CD4-positive, alpha-beta memory T cell (primary cell): ENCODE measurements at regions not wholly inside any gene's neighbourhood (a gene's known extent, or its start where the extent isn't known, plus 50 kb on each side); places are given as distances from the start of the nearest gene placed in this dataset.
"Not testable (repeated sequence)": the region's sequence is repeated elsewhere in the genome, so short reads cannot be mapped to it uniquely, and the experiment has no call there.

Experiments used
- CTCF ChIA-PET: fragments of 350-600 bp; sonication (Branson Sonifier 250); formaldehyde crosslinking; loops from one replicate; lab custom pipeline; 2021; ENCODE audit warnings: inconsistent platforms; ENCODE audit not compliant: partially characterized antibody; lab: Charles Lee
- POLR2A ChIA-PET: fragments of 350-600 bp; sonication (Branson Sonifier 250); formaldehyde crosslinking; loops from one replicate; lab custom pipeline; 2021; ENCODE audit not compliant: partially characterized antibody; lab: Charles Lee
- DNase-seq, 5 donors: peaks; one replicate each; pipeline versions ENCODE4 v3.0.0 to v3.0.0-alpha.2; 2020 to 2022; ENCODE audit warnings: mixed read lengths in 1 of 5
- H3K27ac ChIP-seq: one replicate; pipeline ENCODE4 v1.7.0; 2013; ENCODE audit warnings: low read depth, low read length
- H3K27me3 ChIP-seq: 2 replicates; pipeline ENCODE4 v1.7.0; 2013; ENCODE audit warnings: mild to moderate bottlenecking, low read length, moderate library complexity; ENCODE audit not compliant: insufficient read depth
- H3K36me3 ChIP-seq: 2 replicates; pipeline ENCODE4 v1.7.0; 2013; ENCODE audit warnings: mild to moderate bottlenecking, low read length, moderate library complexity; ENCODE audit not compliant: insufficient read depth
- H3K4me1 ChIP-seq: 2 replicates; pipeline ENCODE4 v1.7.0; 2013; ENCODE audit warnings: mild to moderate bottlenecking, low read length, moderate library complexity; ENCODE audit not compliant: insufficient read depth
- H3K4me3 ChIP-seq, 2 donors: one replicate each; pipeline ENCODE4 v1.7.0; 2013; ENCODE audit warnings: low read length in 2 of 2, mild to moderate bottlenecking in 1 of 2
- H3K9me3 ChIP-seq, 2 donors: one replicate each; pipeline ENCODE4 v1.7.0; 2013; ENCODE audit warnings: low read length in 2 of 2, control low read depth in 1 of 2; ENCODE audit not compliant: control insufficient read depth in 1 of 2
- H3K27ac Mint-ChIP-seq, 7 donors: one replicate each; pipeline ENCODE4 v1.8.0; 2020 to 2021; ENCODE audit warnings: mixed read lengths in 7 of 7, mild to moderate bottlenecking in 6 of 7, inconsistent platforms in 3 of 7, moderate library complexity in 3 of 7
- H3K27me3 Mint-ChIP-seq, 2 donors: one replicate each; pipeline ENCODE4 v1.8.0; 2020 to 2021; ENCODE audit warnings: mixed read lengths in 2 of 2
- H3K36me3 Mint-ChIP-seq, 2 donors: one replicate each; pipeline ENCODE4 v1.8.0; 2020 to 2021; ENCODE audit warnings: mixed read lengths in 2 of 2, inconsistent platforms in 1 of 2, mild to moderate bottlenecking in 1 of 2
- H3K4me1 Mint-ChIP-seq, 4 donors: one replicate each; pipeline ENCODE4 v1.8.0; 2020 to 2021; ENCODE audit warnings: mixed read lengths in 4 of 4, mild to moderate bottlenecking in 1 of 4
- H3K4me3 Mint-ChIP-seq, 8 donors: one replicate each; pipeline ENCODE4 v1.8.0; 2020 to 2021; ENCODE audit warnings: mixed read lengths in 8 of 8, mild to moderate bottlenecking in 7 of 8, moderate library complexity in 6 of 8, inconsistent platforms in 3 of 8
- H3K9me3 Mint-ChIP-seq, 8 donors: one replicate each; pipeline ENCODE4 v1.8.0; 2020 to 2021; ENCODE audit warnings: mixed read lengths in 8 of 8, mild to moderate bottlenecking in 5 of 8, inconsistent platforms in 3 of 8, moderate library complexity in 1 of 8
- intact Hi-C: fragments of 100-400 bp; cut with micrococcal nuclease; formaldehyde crosslinking; loops from one replicate; pipeline ENCODE4 v1.15.1; 2023

- Mint-ChIP-seq H3K27me3 (peaks cover 1 to 2% of the 10 kb centered on the region in 2 donors), H3K4me1 (no peaks in the 10 kb centered on the region), H3K4me3 (no peak overlapping the region), H3K9me3 (no peaks in the 10 kb centered on the region), H3K36me3 (no peaks in the 10 kb centered on the region), H3K27ac (no peak overlapping the region)
- CTCF ChIA-PET, result no interaction called here
- no peaks in the 10 kb centered on the region for H3K9me3 ChIP-seq
- H3K4me3 ChIP-seq, result no peak overlapping the region
- no peaks in the 10 kb centered on the region for H3K4me1 ChIP-seq
- H3K27ac ChIP-seq, result no peak overlapping the region
- POLR2A ChIA-PET, result no interaction called here
- DNase-seq, result no peak
- intact Hi-C loops, result no loop called here
- no peaks in the 10 kb centered on the region for H3K36me3 ChIP-seq
- no peaks in the 10 kb centered on the region for H3K27me3 ChIP-seq
Measured at GRCh38 chr13:30545320-30545719, 72.4 kb upstream of the USPL1 start.

- DNase-seq, POLR2A ChIA-PET, H3K36me3 Mint-ChIP-seq, H3K27ac ChIP-seq, H3K4me3 ChIP-seq, H3K36me3 ChIP-seq, H3K27me3 ChIP-seq, H3K27me3 Mint-ChIP-seq, CTCF ChIA-PET, H3K27ac Mint-ChIP-seq, H3K4me1 ChIP-seq, H3K4me3 Mint-ChIP-seq, H3K4me1 Mint-ChIP-seq, H3K9me3 ChIP-seq, intact Hi-C loops, H3K9me3 Mint-ChIP-seq: not testable (repeated sequence)
Measured at GRCh38 chr13:30548046-30548445, 69.7 kb upstream of the USPL1 start.

GRCh38 chr13:30551189-30551588 lies 66.5 kb upstream of the USPL1 start:
- H3K27me3 Mint-ChIP-seq, result no peaks in the 10 kb centered on the region
- no peaks in the 10 kb centered on the region for H3K9me3 Mint-ChIP-seq
- no peaks in the 10 kb centered on the region for H3K36me3 Mint-ChIP-seq
- Histone ChIP-seq H3K4me3 (no peak overlapping the region), H3K9me3 (no peaks in the 10 kb centered on the region), H3K27ac (no peak overlapping the region), H3K4me1 (no peaks in the 10 kb centered on the region), H3K27me3 (no peaks in the 10 kb centered on the region), H3K36me3 (no peaks in the 10 kb centered on the region)
- POLR2A ChIA-PET, result interaction anchor here (0.6 kb wide), 1 partner anchor 709 kb away, joined by 3 read pairs; no protein-coding TSS in a partner anchor
- intact Hi-C loops, result loop anchor here (1.0 to 2.0 kb wide), 6 partner anchors 87 to 419 kb away; no protein-coding TSS in a partner anchor
- peak in 4 of 5 donors; percentile 19 to 21 (median 20) for DNase-seq
- H3K4me3 Mint-ChIP-seq, result no peak overlapping the region
- CTCF ChIA-PET, result interaction anchor here (0.7 to 2.1 kb wide), 3 partner anchors 88 to 419 kb away, joined by 3 to 6 read pairs (median 5); no protein-coding TSS in a partner anchor
- no peak overlapping the region for H3K27ac Mint-ChIP-seq
- peaks cover 0 to 3% (median under 1%) of the 10 kb centered on the region in 4 donors for H3K4me1 Mint-ChIP-seq

- POLR2A ChIA-PET, result no interaction called here
- H3K27ac Mint-ChIP-seq, result no peak overlapping the region
- DNase-seq, result no peak
- intact Hi-C loops, result no loop called here
- Histone ChIP-seq H3K27me3 (no peaks in the 10 kb centered on the region), H3K4me1 (no peaks in the 10 kb centered on the region), H3K9me3 (no peaks in the 10 kb centered on the region), H3K27ac (no peak overlapping the region), H3K36me3 (no peaks in the 10 kb centered on the region), H3K4me3 (no peak overlapping the region)
- H3K9me3 Mint-ChIP-seq, result no peaks in the 10 kb centered on the region
- H3K27me3 Mint-ChIP-seq, result no peaks in the 10 kb centered on the region
- H3K4me3 Mint-ChIP-seq, result no peak overlapping the region
- CTCF ChIA-PET, result interaction anchor here (1.3 to 2.1 kb wide), 2 partner anchors 29 to 145 kb away, joined by 3 to 5 read pairs; no protein-coding TSS in a partner anchor
- H3K4me1 Mint-ChIP-seq, result peaks cover 0 to 3% (median under 1%) of the 10 kb centered on the region in 4 donors
- H3K36me3 Mint-ChIP-seq, result no peaks in the 10 kb centered on the region
Measured at GRCh38 chr13:30552567-30552966, 65.2 kb upstream of the USPL1 start.

- Mint-ChIP-seq H3K36me3 (no peaks in the 10 kb centered on the region), H3K9me3 (no peaks in the 10 kb centered on the region), H3K27ac (no peak overlapping the region), H3K4me3 (no peak overlapping the region), H3K4me1 (no peaks in the 10 kb centered on the region), H3K27me3 (peaks cover 4 to 9% of the 10 kb centered on the region in 2 donors)
- CTCF ChIA-PET, result interaction anchor here (1.2 kb wide), 1 partner anchor 56 kb away, joined by 3 read pairs; no protein-coding TSS in a partner anchor
- no peaks in the 10 kb centered on the region for H3K36me3 ChIP-seq
- DNase-seq, result no peak
- no peak overlapping the region for H3K4me3 ChIP-seq
- no peak overlapping the region for H3K27ac ChIP-seq
- POLR2A ChIA-PET, result no interaction called here
- no peaks in the 10 kb centered on the region for H3K9me3 ChIP-seq
- intact Hi-C loops, result no loop called here
- H3K4me1 ChIP-seq, result no peaks in the 10 kb centered on the region
- H3K27me3 ChIP-seq, result no peaks in the 10 kb centered on the region
Measured at GRCh38 chr13:30559274-30559673, 58.4 kb upstream of the USPL1 start.

GRCh38 chr13:30560212-30560611 lies 57.5 kb upstream of the USPL1 start:
- Histone ChIP-seq H3K4me3 (no peak overlapping the region), H3K36me3 (no peaks in the 10 kb centered on the region), H3K27me3 (no peaks in the 10 kb centered on the region), H3K27ac (no peak overlapping the region), H3K9me3 (no peaks in the 10 kb centered on the region), H3K4me1 (no peaks in the 10 kb centered on the region)
- Mint-ChIP-seq H3K4me3 (no peak overlapping the region), H3K27me3 (peaks cover 4 to 9% of the 10 kb centered on the region in 2 donors), H3K4me1 (no peaks in the 10 kb centered on the region), H3K27ac (no peak overlapping the region), H3K36me3 (no peaks in the 10 kb centered on the region), H3K9me3 (no peaks in the 10 kb centered on the region)
- intact Hi-C loops, result no loop called here
- ChIA-PET CTCF (interaction anchor here (1.2 to 1.5 kb wide), 2 partner anchors 10 to 56 kb away, joined by 3 read pairs; no protein-coding TSS in a partner anchor), POLR2A (no interaction called here)
- DNase-seq, result no peak

GRCh38 chr13:30561511-30561910 lies 56.2 kb upstream of the USPL1 start:
- Histone ChIP-seq H3K27ac (no peak overlapping the region), H3K9me3 (no peaks in the 10 kb centered on the region), H3K4me3 (no peak overlapping the region), H3K4me1 (no peaks in the 10 kb centered on the region), H3K36me3 (no peaks in the 10 kb centered on the region), H3K27me3 (no peaks in the 10 kb centered on the region)
- ChIA-PET POLR2A (no interaction called here), CTCF (interaction anchor here (1.5 kb wide), 1 partner anchor 9 kb away, joined by 3 read pairs; no protein-coding TSS in a partner anchor)
- H3K27me3 Mint-ChIP-seq, result peaks cover 4 to 9% of the 10 kb centered on the region in 2 donors
- no peaks in the 10 kb centered on the region for H3K9me3 Mint-ChIP-seq
- no peak for DNase-seq
- no peaks in the 10 kb centered on the region for H3K36me3 Mint-ChIP-seq
- H3K4me1 Mint-ChIP-seq, result no peaks in the 10 kb centered on the region
- intact Hi-C loops, result no loop called here
- H3K27ac Mint-ChIP-seq, result peak overlapping the region in 1 of 7 donors; percentile 10
- no peak overlapping the region for H3K4me3 Mint-ChIP-seq
